ENCODE measurements at regions not wholly inside any gene's neighbourhood (a gene's known extent, or its start where the extent isn't known, plus 50 kb on each side); places are given as distances from the start of the nearest gene placed in this dataset.

- H4K20me1 ChIP-seq (ENCODE audit: control insufficient read depth, insufficient read depth, insufficient read length) = no peaks in the 10 kb centered on the region
- DNase-seq = no peak
- no CpG with 5 or more reads among the region's 4 CpGs for WGBS (ENCODE audit: extremely low coverage, insufficient read length, low lambda C conversion rate)
These were observed 136.0 kb downstream of the TANC2 start for GRCh38 chr17:63102034-63102433.

More at GRCh38 chr17:63102034-63102433, 136.0 kb downstream of the TANC2 start:
- Mint-ChIP-seq H3K36me3 (ENCODE audit: insufficient read depth in 1 of 3, low read depth in 3 of 3) (no peaks in the 10 kb centered on the region), H3K27me3 (ENCODE audit: low read depth) (no peaks in the 10 kb centered on the region), H3K27ac (no peak overlapping the region; a peak in 1 of 7 replicates), H3K4me1 (no peaks in the 10 kb centered on the region), H3K4me3 (no peak overlapping the region), H3K9me3 (no peaks in the 10 kb centered on the region)
- Histone ChIP-seq H4K8ac (replicated peaks; ENCODE audit: insufficient read length, low read depth, low read length) (no peak overlapping the region), H3K9ac (ENCODE audit: extremely low read depth, insufficient read length, low read length) (no peak overlapping the region), H2BK120ac (ENCODE audit: low read depth, low read length, poor library complexity, severe bottlenecking) (no peak overlapping the region), H3K27me3 (ENCODE audit: insufficient read depth, low read length) (no peaks in the 10 kb centered on the region), H3K23ac (ENCODE audit: insufficient read length, low read depth, low read length) (no peak overlapping the region), H3K4me1 (ENCODE audit: insufficient read depth, low read length) (no peaks in the 10 kb centered on the region), H3K4me2 (ENCODE audit: insufficient read depth, insufficient read length, low read length) (no peak overlapping the region), H4K5ac (ENCODE audit: insufficient read length, low read depth, low read length) (no peak overlapping the region), H3K27ac (ENCODE audit: insufficient read length, low read depth, low read length) (no peak overlapping the region), H2BK5ac (ENCODE audit: insufficient read length, low read length) (no peak overlapping the region), H2AK5ac (ENCODE audit: insufficient read length, low read length) (no peak overlapping the region), H2BK12ac (ENCODE audit: insufficient read length, low read depth, low read length) (no peak overlapping the region), H3K9me3 (ENCODE audit: control insufficient read depth, low read depth, low read length) (no peaks in the 10 kb centered on the region), H2BK15ac (ENCODE audit: low read depth, low read length) (no peak overlapping the region), H3K4ac (ENCODE audit: low read depth, low read length) (no peak overlapping the region), H3K56ac (ENCODE audit: insufficient read length, low read depth, low read length) (no peak overlapping the region), H3K79me1 (ENCODE audit: insufficient read depth, low read depth, low read length, poor library complexity, severe bottlenecking) (no peaks in the 10 kb centered on the region), H3T11ph (ENCODE audit: low read length) (no peak overlapping the region), H3K23me2 (ENCODE audit: insufficient read length, low read depth, low read length, poor library complexity, severe bottlenecking) (no peaks in the 10 kb centered on the region), H3K14ac (ENCODE audit: insufficient read depth, low read length) (no peak overlapping the region), H2BK20ac (ENCODE audit: low read depth, low read length, poor library complexity, severe bottlenecking) (no peak overlapping the region), H2AFZ (ENCODE audit: low read length) (no peak overlapping the region), H3K79me2 (ENCODE audit: insufficient read depth, low read length) (no peaks in the 10 kb centered on the region), H3K18ac (ENCODE audit: insufficient read length, low read depth, low read length) (no peak overlapping the region), H4K91ac (ENCODE audit: insufficient read length, low read depth, low read length) (no peak overlapping the region)
- TF ChIP-seq CTCF (conservative IDR thresholded peaks at IDR 0.05) = peak; percentile 28; the same call in 2 of the 3 replicates
